ENCODE measurements at regions not wholly inside any gene's neighbourhood (a gene's known extent, or its start where the extent isn't known, plus 50 kb on each side); places are given as distances from the start of the nearest gene placed in this dataset.
"Not testable (repeated sequence)": the region's sequence is repeated elsewhere in the genome, so short reads cannot be mapped to it uniquely, and the experiment has no call there.

- no peak for DNase-seq
Measured at GRCh38 chr1:193929374-193930033, 743.1 kb upstream of the B3GALT2 start.

DNA sequence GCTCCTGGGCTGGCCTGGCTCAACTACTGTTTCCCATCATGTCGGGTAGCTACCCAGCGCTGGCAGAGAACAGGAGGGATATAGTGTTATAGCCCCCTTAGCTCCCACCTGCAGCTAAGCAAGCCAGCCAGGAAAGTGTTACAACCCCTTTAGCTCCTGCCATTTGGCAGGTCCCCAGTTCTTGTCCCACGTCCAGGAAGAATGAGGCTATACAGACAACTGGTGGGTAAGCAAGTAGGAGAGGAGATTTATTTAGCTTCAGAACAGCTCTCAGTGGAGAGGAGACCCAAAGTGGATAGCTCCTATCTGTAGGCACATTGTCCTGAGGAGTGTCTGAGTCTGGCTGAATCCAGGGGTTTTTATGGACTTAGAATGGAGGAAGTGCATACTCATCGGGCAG, 741.1 kb upstream of the B3GALT2 start:
- DNase-seq = no peak

GRCh38 chr1:193926956-193927355, 740.5 kb upstream of the B3GALT2 start:
- no peak for DNase-seq

DNA sequence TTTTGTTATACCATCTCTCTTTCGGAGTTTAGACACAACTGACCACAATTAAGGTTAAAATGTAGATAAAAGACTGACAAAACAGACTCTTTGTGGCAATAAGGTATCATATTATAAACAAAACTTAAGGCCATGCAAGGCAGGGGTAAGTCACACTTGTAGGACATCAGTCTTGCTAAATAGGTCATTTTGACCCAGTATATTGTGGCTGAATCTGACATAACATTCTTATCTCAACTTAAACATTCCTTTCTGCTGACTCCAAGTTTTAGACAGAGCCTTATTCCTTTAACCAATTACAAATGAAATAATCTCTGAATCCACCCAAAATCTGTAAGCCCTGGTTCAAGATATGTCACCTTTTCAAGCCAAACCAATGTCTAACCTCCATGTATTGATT, 733.4 kb upstream of the B3GALT2 start:
- no peak for DNase-seq

GRCh38 chr1:193916452-193916851, 730.0 kb upstream of the B3GALT2 start:
- DNase-seq = no peak

- DNase-seq = no peak
Measured at GRCh38 chr1:193914871-193915270, 728.5 kb upstream of the B3GALT2 start.

- no peak for DNase-seq
Measured at GRCh38 chr1:193909406-193910082, 723.1 kb upstream of the B3GALT2 start.

GRCh38 chr1:193905288-193906085, 719.1 kb upstream of the B3GALT2 start:
- no peak for DNase-seq

- no peak for DNase-seq
Measured at GRCh38 chr1:193891788-193892187, 705.4 kb upstream of the B3GALT2 start.

DNA sequence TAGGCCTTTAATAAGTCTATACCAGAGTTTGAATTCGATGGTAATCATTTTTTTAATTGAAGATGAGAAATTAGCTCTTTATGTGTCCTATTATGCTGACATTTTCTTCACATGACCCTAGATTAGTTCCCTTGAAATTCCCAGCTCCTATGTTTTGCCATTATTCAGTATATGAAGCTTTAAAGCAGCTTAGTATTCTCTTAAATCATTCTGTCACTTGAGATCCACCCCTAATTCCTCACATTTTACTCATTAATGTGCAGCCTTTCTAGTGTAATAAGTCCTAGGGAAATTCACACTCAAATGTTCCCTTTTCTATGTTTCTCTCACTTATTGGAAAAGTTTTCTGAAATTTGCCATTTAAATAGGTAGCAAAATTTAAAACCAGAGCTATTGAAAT, 704.5 kb upstream of the B3GALT2 start:
- DNase-seq = no peak

GRCh38 chr1:193884848-193885558, 698.6 kb upstream of the B3GALT2 start:
- DNase-seq = no peak

DNA sequence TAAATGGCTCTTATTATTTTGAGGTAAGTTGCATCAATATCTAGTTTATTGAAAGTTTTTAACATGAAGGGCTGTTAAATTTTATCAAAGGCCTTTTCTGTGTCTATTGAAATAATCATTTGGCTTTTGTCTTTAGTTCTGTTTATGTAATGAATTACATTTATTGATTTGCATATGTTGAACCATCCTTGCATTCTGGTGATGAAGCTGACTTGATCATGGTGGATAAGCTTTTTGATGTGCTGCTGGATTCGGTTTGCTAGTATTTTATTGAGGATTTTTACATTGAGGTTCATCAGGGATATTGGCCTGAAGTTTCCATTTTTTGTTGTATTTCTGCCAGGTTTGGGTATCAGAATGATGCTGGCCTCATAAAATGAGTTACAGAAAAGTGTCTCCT, 691.5 kb upstream of the B3GALT2 start:
- DNase-seq = not testable (repeated sequence)

- DNase-seq = no peak
Measured at GRCh38 chr1:193868425-193868824, 682.0 kb upstream of the B3GALT2 start.

GRCh38 chr1:193856261-193856660, 669.8 kb upstream of the B3GALT2 start:
- no peak for DNase-seq

DNA sequence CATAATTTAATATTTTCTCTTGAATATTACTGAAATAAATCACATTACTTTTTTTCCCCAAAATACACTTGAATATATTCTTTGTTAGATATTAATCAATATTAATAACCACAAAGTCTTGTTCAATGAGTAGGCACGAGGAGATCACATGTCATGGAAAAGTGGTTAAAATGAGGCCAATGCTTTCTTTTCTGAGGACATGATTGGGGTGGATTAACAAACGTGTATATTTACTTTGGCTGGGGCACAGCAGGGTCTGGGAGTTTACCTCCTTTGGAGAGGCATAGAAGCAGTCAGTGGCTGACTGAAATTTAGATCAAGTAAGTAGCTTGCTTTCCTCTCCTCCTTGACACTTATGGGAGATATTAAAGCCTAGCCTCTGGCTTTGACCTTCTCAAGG, 664.3 kb upstream of the B3GALT2 start:
- DNase-seq = no peak

DNA sequence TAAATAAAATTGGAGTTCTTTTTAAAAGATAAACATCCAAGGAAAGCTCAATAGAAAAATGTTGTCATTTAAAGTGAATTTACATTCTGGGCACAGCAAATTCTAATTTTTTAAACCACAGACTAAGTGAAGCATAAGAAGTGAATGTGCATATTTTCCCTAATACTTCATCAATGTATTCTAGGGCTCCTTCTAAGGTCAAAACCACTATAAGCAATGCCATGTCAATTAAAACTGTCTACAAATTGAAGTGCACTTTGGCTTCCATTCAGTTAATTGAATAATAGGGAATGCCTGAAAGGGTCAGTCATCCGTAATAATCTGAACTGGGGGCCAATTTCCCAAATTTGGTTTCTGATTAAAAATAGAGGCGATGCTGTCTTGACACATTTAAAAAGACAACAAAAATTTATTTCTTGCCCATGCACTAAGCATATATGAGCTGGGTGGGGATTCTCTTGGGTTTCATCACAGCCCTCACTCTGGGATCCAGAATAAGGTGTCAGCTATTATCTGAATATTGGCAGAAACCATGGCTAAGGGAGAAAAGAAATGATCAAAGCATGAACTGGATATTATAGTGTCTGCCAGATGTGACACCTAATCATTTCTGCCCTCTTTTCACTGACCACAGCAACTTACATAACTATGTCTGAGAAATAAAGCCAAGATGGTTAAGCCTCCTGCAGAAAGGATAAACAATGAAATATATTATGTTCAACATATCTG, 660.6 kb upstream of the B3GALT2 start:
- DNase-seq = no peak

- no peak for DNase-seq
Measured at GRCh38 chr1:193846411-193846810, 660.0 kb upstream of the B3GALT2 start.

DNA sequence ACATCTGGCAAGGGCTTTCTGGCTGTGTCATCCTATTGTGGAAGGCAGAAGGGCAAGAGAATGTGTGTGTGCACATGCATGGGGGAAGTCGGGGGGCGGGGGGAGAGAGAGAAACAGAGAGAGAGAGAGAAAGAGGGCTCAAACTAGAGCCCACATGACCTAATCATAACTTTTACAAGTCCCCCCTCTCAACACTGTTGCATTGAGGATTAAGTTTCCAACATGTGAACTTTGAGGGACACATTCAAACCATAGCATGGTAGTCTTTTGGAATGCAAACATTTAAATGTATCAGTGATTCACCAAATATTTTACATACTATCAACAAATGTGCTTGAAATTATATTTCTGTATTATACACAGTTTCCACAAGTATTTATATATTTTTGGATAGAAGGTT, 655.4 kb upstream of the B3GALT2 start:
- no peak for DNase-seq

DNA sequence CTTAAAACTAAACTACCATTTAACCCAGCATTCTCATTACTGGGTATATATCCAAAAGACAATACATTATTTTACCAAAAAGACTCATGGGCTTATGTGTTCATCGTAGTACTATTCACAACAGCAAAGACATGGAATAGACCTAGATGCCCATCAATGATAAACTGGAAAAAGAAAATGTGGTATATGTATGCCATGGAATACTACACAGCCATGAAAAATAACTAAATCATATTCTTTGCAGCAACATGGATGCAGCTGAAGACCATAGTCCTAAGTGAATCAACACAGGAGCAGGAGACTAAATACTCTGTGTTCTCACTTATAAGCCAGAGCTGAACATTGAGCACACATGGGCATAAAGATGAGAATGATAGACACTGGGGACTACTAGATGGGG, 645.1 kb upstream of the B3GALT2 start:
- no peak for DNase-seq

DNA sequence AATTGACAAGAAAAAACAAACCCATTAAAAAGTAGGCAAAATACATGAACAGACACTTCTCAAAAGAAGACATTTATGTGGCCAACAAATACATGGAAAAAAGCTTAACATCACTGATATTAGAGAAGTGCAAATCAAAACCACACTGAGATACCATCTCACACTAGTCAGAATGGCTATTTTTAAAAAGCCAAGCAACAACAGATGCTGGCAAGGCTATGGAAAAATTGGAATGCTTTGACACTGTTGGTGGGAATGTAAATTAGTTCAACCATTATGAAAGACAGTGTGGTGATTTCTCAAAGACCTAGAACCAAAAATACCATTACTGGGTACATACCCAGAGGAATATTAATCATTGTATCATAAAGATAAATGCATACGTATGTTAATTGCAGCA, 641.1 kb upstream of the B3GALT2 start:
- no peak for DNase-seq

GRCh38 chr1:193819376-193819775, 633.0 kb upstream of the B3GALT2 start:
- no peak for DNase-seq

GRCh38 chr1:193807208-193807607, 620.8 kb upstream of the B3GALT2 start:
- DNase-seq = no peak
